GM23338 (cell line): ENCODE measurements at regions not wholly inside any gene's neighbourhood (a gene's known extent, or its start where the extent isn't known, plus 50 kb on each side); places are given as distances from the start of the nearest gene placed in this dataset.

Experiments used
- ATAC-seq: fragments of 200-7000 bp; cut with Tn5 transposase; 3 replicates; pipeline ENCODE4 v1.9.1; 2020
- DNase-seq: peaks from one replicate; pipeline ENCODE4 v3.0.0-alpha.2; 2015; ENCODE audit warnings: low spot score
- H2AFZ ChIP-seq: fragments of 200-600 bp; sonication (generic); 2 replicates; pipeline ENCODE4 v1.8.0; 2016; ENCODE audit warnings: antibody characterized with exemption, mild to moderate bottlenecking, moderate library complexity
- H3F3A ChIP-seq: fragments of 200-600 bp; sonication (generic); replicated peaks from 2 replicates; pipeline ENCODE4 v1.8.0; 2017; ENCODE audit warnings: antibody characterized with exemption, mixed run types, low read depth
- H3K27ac ChIP-seq: fragments of 200-600 bp; sonication (generic); 2 replicates; pipeline ENCODE4 v1.6.1; 2016; ENCODE audit warnings: low read depth
- H3K27me3 ChIP-seq: fragments of 200-600 bp; sonication (generic); 2 replicates; pipeline ENCODE4 v1.8.0; 2016; ENCODE audit warnings: mild to moderate bottlenecking, mixed run types, moderate library complexity; ENCODE audit not compliant: insufficient read depth
- H3K36me3 ChIP-seq: fragments of 200-600 bp; sonication (generic); 2 replicates; pipeline ENCODE4 v1.8.0; 2016; ENCODE audit warnings: mild to moderate bottlenecking; ENCODE audit not compliant: insufficient read depth
- H3K4me1 ChIP-seq: fragments of 200-600 bp; sonication (generic); 2 replicates; pipeline ENCODE4 v1.8.0; 2016; ENCODE audit warnings: mild to moderate bottlenecking, moderate library complexity; ENCODE audit not compliant: insufficient read depth
- H3K4me2 ChIP-seq: fragments of 200-600 bp; sonication (generic); 2 replicates; pipeline ENCODE4 v1.7.1; 2017; ENCODE audit warnings: mixed run types
- H3K4me3 ChIP-seq: fragments of 200-600 bp; sonication (generic); 2 replicates; pipeline ENCODE4 v1.6.1; 2016; ENCODE audit warnings: mixed run types
- H3K79me2 ChIP-seq: fragments of 200-600 bp; sonication (generic); replicated peaks from 2 replicates; pipeline ENCODE4 v1.8.0; 2017; ENCODE audit warnings: mild to moderate bottlenecking; ENCODE audit not compliant: insufficient read depth
- H3K9me2 ChIP-seq: fragments of 200-600 bp; sonication (generic); 2 replicates; pipeline ENCODE4 v1.8.0; 2017; ENCODE audit not compliant: insufficient read depth
- H4K20me1 ChIP-seq: fragments of 200-600 bp; sonication (generic); replicated peaks from 2 replicates; pipeline ENCODE4 v1.8.0; 2017; ENCODE audit warnings: mild to moderate bottlenecking; ENCODE audit not compliant: insufficient read depth
- H3K27ac Mint-ChIP-seq: 2 replicates; pipeline ENCODE4 v1.8.0; 2020; ENCODE audit warnings: inconsistent platforms, mild to moderate bottlenecking, moderate library complexity, mixed read lengths
- H3K27me3 Mint-ChIP-seq: 3 replicates; pipeline ENCODE4 v1.8.0; 2022; ENCODE audit warnings: low read depth, mild to moderate bottlenecking, moderate library complexity, mixed read lengths, inconsistent platforms; ENCODE audit not compliant: insufficient read depth, poor library complexity
- H3K36me3 Mint-ChIP-seq: 3 replicates; pipeline ENCODE4 v1.8.0; 2021; ENCODE audit warnings: low read depth, mild to moderate bottlenecking, inconsistent platforms, moderate library complexity, mixed read lengths
- H3K4me1 Mint-ChIP-seq: 3 replicates; pipeline ENCODE4 v1.8.0; 2020; ENCODE audit warnings: mild to moderate bottlenecking, inconsistent platforms, mixed read lengths
- H3K4me3 Mint-ChIP-seq: 3 replicates; pipeline ENCODE4 v1.8.0; 2021; ENCODE audit warnings: moderate library complexity, mild to moderate bottlenecking, inconsistent platforms, mixed read lengths
- H3K9me3 Mint-ChIP-seq: 3 replicates; pipeline ENCODE4 v1.8.0; 2020; ENCODE audit warnings: moderate library complexity, mild to moderate bottlenecking, inconsistent platforms, mixed read lengths
- ETS1 ChIP-seq: IDR thresholded peaks from 2 replicates; pipeline ENCODE4 v1.6.1; 2016; ENCODE audit warnings: antibody characterized with exemption
- JUNB ChIP-seq: IDR thresholded peaks from one replicate; pipeline ENCODE4 v1.6.1; 2016; ENCODE audit warnings: antibody characterized with exemption; ENCODE audit not compliant: unreplicated experiment
- POLR2AphosphoS5 ChIP-seq: IDR thresholded peaks from 2 replicates; pipeline ENCODE4 v1.6.1; 2016; ENCODE audit warnings: antibody characterized with exemption, low read depth
- ZNF114 ChIP-seq: fragments of 250-450 bp; sonication (Bioruptor Pico); IDR thresholded peaks from 2 replicates; pipeline ENCODE4 v1.5.0; 2020; ENCODE audit warnings: mild to moderate bottlenecking, moderate library complexity
- ZNF331 ChIP-seq: fragments of 250-450 bp; sonication (Bioruptor Pico); IDR thresholded peaks from 2 replicates; pipeline ENCODE4 v1.5.0; 2020; ENCODE audit warnings: low read depth, mild to moderate bottlenecking, moderate library complexity
- TF ChIP-seq, protein P1 (sequence below): IDR thresholded peaks from one replicate; pipeline ENCODE4 v1.6.1; 2018; ENCODE audit warnings: antibody characterized with exemption; ENCODE audit not compliant: unreplicated experiment
- TF ChIP-seq, protein P2 (sequence below), 2 experiments: fragments of 200-600 bp in 1 of 2; sonication (generic) in 1 of 2; conservative IDR thresholded peaks; 2 replicates each; pipeline versions ENCODE4 v1.5.1 to v1.6.1; 2016 to 2017; ENCODE audit warnings: antibody characterized with exemption in 2 of 2, low read depth in 2 of 2, mild to moderate bottlenecking in 2 of 2, moderate library complexity in 1 of 2

- peaks cover 3% of the 10 kb centered on the region for H3K27me3 Mint-ChIP-seq
- Histone ChIP-seq H3K9me2 (no peaks in the 10 kb centered on the region), H4K20me1 (no peaks in the 10 kb centered on the region), H3K79me2 (no peaks in the 10 kb centered on the region), H3K36me3 (no peaks in the 10 kb centered on the region), H3F3A (no peaks in the 10 kb centered on the region), H2AFZ (no peak overlapping the region), H3K4me1 (no peaks in the 10 kb centered on the region), H3K4me2 (no peak overlapping the region), H3K4me3 (no peak overlapping the region), H3K27ac (no peak overlapping the region), H3K27me3 (no peaks in the 10 kb centered on the region)
- H3K9me3 Mint-ChIP-seq: peaks cover 83% of the 10 kb centered on the region
- no peak for DNase-seq
- H3K27ac Mint-ChIP-seq: no peak overlapping the region
- no peak for TF ChIP-seq ZNF331
- TF ChIP-seq, protein P1, sequence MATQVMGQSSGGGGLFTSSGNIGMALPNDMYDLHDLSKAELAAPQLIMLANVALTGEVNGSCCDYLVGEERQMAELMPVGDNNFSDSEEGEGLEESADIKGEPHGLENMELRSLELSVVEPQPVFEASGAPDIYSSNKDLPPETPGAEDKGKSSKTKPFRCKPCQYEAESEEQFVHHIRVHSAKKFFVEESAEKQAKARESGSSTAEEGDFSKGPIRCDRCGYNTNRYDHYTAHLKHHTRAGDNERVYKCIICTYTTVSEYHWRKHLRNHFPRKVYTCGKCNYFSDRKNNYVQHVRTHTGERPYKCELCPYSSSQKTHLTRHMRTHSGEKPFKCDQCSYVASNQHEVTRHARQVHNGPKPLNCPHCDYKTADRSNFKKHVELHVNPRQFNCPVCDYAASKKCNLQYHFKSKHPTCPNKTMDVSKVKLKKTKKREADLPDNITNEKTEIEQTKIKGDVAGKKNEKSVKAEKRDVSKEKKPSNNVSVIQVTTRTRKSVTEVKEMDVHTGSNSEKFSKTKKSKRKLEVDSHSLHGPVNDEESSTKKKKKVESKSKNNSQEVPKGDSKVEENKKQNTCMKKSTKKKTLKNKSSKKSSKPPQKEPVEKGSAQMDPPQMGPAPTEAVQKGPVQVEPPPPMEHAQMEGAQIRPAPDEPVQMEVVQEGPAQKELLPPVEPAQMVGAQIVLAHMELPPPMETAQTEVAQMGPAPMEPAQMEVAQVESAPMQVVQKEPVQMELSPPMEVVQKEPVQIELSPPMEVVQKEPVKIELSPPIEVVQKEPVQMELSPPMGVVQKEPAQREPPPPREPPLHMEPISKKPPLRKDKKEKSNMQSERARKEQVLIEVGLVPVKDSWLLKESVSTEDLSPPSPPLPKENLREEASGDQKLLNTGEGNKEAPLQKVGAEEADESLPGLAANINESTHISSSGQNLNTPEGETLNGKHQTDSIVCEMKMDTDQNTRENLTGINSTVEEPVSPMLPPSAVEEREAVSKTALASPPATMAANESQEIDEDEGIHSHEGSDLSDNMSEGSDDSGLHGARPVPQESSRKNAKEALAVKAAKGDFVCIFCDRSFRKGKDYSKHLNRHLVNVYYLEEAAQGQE: no peak
- TF ChIP-seq, protein P2, sequence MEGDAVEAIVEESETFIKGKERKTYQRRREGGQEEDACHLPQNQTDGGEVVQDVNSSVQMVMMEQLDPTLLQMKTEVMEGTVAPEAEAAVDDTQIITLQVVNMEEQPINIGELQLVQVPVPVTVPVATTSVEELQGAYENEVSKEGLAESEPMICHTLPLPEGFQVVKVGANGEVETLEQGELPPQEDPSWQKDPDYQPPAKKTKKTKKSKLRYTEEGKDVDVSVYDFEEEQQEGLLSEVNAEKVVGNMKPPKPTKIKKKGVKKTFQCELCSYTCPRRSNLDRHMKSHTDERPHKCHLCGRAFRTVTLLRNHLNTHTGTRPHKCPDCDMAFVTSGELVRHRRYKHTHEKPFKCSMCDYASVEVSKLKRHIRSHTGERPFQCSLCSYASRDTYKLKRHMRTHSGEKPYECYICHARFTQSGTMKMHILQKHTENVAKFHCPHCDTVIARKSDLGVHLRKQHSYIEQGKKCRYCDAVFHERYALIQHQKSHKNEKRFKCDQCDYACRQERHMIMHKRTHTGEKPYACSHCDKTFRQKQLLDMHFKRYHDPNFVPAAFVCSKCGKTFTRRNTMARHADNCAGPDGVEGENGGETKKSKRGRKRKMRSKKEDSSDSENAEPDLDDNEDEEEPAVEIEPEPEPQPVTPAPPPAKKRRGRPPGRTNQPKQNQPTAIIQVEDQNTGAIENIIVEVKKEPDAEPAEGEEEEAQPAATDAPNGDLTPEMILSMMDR (conservative IDR thresholded peaks at IDR 0.05; ENCODE audit: low read depth in 2 of 2): no peak
- no peak for TF ChIP-seq ZNF114 (CRISPR knock-in tag)
- H3K36me3 Mint-ChIP-seq: peaks cover 15% of the 10 kb centered on the region
- ATAC-seq: no peak
- H3K4me3 Mint-ChIP-seq: no peak overlapping the region
- H3K4me1 Mint-ChIP-seq: no peaks in the 10 kb centered on the region
Observed at GRCh38 chr18:72623444-72623843, 79.3 kb upstream of the CBLN2 start.

GRCh38 chr18:72613534-72613930 lies 69.4 kb upstream of the CBLN2 start:
- DNase-seq (no peak), ATAC-seq (no peak)
- Histone ChIP-seq H3F3A (no peaks in the 10 kb centered on the region), H3K36me3 (no peaks in the 10 kb centered on the region), H3K4me1 (no peaks in the 10 kb centered on the region), H3K27ac (no peak overlapping the region), H4K20me1 (no peaks in the 10 kb centered on the region), H3K4me3 (no peak overlapping the region), H3K9me2 (no peaks in the 10 kb centered on the region), H3K79me2 (no peaks in the 10 kb centered on the region), H3K4me2 (no peak overlapping the region), H2AFZ (no peak overlapping the region), H3K27me3 (no peaks in the 10 kb centered on the region)
- Mint-ChIP-seq H3K4me3 (no peak overlapping the region), H3K27ac (no peak overlapping the region), H3K9me3 (peaks cover 81% of the 10 kb centered on the region), H3K27me3 (peaks cover 1% of the 10 kb centered on the region), H3K36me3 (peaks cover 17% of the 10 kb centered on the region), H3K4me1 (no peaks in the 10 kb centered on the region)
- TF ChIP-seq, protein P1: no peak
- no peak for TF ChIP-seq JUNB
- TF ChIP-seq POLR2AphosphoS5: no peak
- TF ChIP-seq, protein P2 (conservative IDR thresholded peaks at IDR 0.05; ENCODE audit: low read depth in 2 of 2): no peak
- no peak for TF ChIP-seq ZNF331
- TF ChIP-seq ETS1: no peak
